GM18951 (cell line): ENCODE measurements at regions not wholly inside any gene's neighbourhood (a gene's known extent, or its start where the extent isn't known, plus 50 kb on each side); places are given as distances from the start of the nearest gene placed in this dataset.

ENCODE experiments used
- POLR2A ChIP-seq: IDR thresholded peaks from 4 replicates; pipeline ENCODE4 v1.6.1; 2011; ENCODE audit warnings: mild to moderate bottlenecking; ENCODE audit not compliant: insufficient read length, insufficient read depth; ENCODE audit errors: extremely low read depth
- in situ Hi-C: fragments of 300-500 bp; cut with MboI; formaldehyde crosslinking; loops from one replicate; pipeline ENCODE4 v1.12.0; 2022; ENCODE audit warnings: low sequenced_read_pairs, mixed read lengths, inconsistent platforms; ENCODE audit not compliant: unreplicated experiment

DNA sequence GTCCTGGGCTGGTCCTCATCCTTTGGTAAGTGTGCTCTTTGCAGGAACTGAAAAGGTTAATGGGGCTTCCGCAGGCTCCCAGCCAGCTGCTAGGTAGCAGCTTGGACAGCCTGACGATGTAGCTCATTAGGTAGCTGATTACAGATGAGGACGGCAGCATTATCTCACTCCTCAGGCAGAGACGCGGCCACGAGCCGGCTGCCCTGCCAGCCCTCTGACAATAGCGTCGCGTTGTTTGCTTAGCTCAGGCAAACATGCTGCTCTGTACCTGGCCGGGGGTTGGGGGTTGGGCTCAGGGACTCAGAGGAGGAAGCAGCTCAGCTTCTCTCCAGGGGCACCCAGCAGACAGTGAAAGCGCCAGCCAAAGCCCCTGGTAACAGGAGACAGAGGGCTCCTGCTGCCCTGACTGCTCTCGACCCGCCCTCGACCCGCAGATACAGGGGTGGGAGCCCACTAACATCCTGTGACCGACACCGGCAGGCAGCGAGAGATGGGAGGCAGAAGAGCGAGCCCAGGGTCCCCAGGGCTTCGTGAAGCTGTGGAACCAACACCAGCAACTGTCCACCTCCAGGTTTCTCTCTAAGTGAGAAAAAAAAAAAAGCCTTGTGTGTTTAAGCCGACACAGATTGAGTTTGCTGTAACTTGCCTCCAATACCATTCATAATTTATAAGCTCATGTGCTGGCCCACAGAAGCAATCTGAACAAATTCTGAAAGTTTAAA, 53.4 kb upstream of the DLK1 start:
- in situ Hi-C loops, result no loop called here
- TF ChIP-seq POLR2A, result no peak

DNA sequence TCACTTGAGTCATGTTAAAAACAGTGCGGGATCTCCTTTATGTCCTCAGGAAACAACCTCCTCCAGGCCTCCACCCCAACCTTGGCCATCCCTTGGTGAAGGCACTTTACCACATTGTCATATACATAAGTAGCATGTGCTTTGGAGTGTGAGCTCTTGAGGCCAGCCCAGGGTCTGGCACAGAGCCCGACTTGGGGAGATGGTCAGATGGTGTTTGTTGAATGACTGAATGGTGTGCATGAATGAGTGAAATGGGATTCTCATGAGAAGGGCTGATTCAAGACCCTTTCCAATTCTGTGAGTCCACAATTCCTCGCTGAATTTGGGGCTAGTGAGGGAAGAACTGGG, 52.9 kb upstream of the DLK1 start:
- in situ Hi-C loops, result no loop called here
- TF ChIP-seq POLR2A, result no peak

DNA sequence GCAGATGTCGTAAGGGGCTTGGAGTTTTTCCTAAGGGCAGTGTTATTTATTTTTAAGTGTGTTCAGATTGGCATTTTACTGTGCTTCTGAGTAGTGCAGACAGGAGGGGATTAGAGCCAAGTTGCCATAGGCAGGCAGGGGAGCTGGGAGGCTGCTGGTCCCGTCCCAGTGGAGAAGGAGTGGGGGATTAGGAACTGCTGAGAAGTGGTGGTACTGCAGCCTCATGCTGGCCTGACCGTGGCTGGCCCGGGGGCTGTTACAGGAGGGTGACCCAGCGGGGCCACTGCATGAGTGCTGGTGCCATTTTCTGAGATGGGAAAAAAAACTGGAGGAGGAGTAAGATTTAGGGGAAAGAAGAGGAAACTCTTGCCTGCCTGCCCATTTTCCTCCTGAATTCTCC, 52.3 kb upstream of the DLK1 start:
- in situ Hi-C loops, result no loop called here
- TF ChIP-seq POLR2A, result no peak

DNA sequence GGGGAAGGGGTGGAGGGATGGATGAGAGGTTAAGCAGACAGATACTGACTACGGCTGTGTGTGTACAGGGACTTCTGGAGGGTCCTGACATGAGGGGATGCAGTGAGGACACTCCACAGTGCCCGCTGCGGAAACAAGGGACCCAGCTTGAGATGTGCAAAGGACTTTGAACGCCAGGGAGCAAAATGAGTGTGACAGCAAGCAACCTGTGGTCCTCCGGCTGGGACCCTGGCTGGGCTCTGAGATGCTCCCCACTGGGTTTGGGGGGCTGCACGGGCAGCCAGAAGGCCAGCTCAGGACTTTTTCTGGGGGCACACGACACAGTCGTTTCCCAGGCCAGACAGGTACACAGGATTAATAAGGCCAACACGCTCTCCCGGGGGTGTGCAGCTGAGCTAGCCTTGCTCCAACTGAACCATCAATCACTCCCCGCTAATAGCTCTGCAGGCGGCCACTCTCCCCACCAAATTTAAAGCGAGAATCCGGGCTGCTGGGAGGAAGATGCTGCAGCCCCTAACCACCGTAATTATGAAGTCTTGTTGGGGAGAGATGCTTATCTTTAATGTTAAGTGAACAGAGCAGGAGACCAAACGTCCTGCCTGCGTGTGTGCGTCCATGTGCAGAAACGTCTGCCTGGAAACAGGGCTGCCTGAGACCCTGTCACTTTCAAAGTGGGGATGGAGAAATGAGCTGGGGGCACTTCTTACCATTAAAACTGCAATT, 51.6 kb upstream of the DLK1 start:
- no peak for TF ChIP-seq POLR2A
- in situ Hi-C loops, result no loop called here

DNA sequence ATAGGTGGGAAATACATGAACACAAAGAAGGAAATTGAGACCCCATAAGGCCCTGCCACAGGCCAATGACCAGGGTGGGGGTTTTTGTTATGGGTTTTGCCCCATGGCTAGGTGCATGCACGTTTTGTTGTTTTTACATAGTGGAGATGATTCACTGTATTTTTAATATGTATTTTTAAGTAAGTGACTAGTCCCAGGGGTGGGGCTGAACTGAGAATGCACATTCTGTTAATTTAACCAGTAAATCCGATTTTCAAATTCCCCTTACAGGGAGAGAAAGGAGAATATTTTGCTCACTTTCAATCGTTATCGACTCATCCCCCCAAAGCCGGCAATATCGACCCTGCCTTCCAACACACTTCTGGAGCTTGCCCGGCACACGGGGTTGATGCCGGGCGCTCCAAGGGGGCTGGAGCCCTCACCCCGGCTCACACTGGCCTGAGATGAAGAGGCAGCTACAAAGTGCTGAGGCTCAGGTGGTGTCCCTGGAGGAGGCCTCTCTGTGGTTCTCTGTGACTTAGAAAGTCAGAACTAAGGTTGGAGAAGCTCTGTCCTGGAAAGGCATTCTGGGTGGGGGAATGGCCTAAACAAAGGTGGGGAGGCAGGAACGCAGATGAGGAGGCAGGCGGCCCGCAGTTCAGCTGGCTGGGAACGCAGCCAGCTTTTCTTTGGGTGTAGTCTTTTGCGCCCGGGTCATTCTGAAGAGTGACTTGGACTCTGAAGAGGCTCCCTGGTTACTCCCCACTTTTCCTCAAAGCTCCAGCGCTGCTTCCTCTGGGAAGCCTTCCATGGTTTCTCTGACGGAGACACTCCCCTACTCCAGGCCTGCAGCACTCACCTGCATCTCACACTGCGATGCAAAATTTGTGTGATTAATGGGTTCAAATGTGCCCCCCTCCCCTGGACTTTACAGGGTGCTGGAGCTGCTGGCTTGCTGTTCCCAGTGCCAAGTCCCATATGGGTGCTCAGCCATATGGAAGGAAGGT, 50.7 kb upstream of the DLK1 start:
- no peak for TF ChIP-seq POLR2A
- in situ Hi-C loops, result no loop called here
